ENCODE measurements at regions not wholly inside any gene's neighbourhood (a gene's known extent, or its start where the extent isn't known, plus 50 kb on each side); places are given as distances from the start of the nearest gene placed in this dataset.

- TF ChIP-seq CTCF (conservative IDR thresholded peaks at IDR 0.05; ENCODE audit: low read length) (no peak), EZH2phosphoT487 (IDR thresholded peaks at IDR 0.05; ENCODE audit: borderline replicate concordance, low read depth, low read length) (no peak)
Measured at GRCh38 chr6:166834049-166834448, 122.3 kb downstream of the RNASET2 start.
